HG03066 (cell line): ENCODE measurements at regions not wholly inside any gene's neighbourhood (a gene's known extent, or its start where the extent isn't known, plus 50 kb on each side); places are given as distances from the start of the nearest gene placed in this dataset.
"Not testable (repeated sequence)": the region's sequence is repeated elsewhere in the genome, so short reads cannot be mapped to it uniquely, and the experiment has no call there.

ENCODE experiments used
- ATAC-seq: cut with Tn5 transposase; IDR thresholded peaks from one replicate; pipeline ENCODE4 v1.9.1; 2021; ENCODE audit warnings: low read depth; ENCODE audit not compliant: unreplicated experiment

DNA sequence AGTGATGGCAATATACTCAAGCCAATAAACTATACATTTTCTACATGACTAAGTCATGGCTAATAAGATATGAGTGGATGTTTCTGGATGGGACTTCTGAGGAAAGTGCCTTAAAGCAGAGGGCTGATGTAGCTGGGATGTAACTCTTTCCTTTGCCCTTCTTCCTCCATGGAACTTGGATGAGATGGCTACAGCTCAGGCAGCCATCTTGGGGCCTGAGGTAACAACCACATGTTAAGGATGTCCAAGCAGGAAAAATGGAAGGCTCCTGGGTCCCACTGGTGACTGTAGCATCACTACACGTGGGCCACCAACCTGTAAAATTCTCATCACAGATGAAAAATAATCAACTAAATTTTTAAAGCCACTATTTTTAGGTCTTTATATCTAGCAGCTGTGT is 54.4 kb upstream of the GRIP1 start:
- no peak for ATAC-seq

DNA sequence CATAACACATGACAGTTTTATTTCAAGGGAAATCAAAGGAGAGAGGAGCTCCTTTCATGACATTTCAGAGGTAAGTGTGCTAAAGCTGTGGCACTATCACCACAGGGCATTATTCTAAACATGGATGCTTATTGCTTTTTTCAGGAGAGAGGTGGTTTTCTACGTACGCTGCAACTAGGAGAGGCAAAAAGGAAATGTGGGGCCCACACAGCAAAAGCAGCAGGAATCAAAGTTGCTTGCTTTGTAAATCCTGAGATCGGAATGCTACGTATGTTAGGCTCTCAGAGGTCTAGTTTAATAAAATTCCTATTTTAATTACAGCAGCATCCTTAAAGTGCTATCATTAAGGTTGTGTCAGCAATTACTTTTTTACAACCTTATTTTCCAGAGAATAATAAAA is 55.0 kb upstream of the GRIP1 start:
- ATAC-seq: no peak

DNA sequence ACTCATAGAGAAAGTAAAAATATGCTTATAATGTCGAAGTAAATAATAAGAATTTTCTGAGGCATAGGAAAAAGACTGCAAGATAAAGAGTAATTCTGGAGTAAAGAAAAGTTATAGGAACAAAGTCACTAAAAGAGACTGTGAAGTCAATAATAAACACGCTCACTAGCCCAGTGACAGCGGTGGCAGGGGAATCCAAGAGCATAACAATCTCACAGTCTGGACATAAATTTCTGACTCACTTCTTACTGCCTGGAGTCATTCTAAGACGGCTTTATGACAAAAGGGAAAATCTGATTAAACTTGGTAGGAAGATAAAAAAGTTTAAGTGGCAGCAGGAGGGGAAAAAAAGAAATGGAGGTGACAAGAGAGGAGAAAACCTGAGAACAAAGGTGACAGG is 56.4 kb upstream of the GRIP1 start:
- ATAC-seq: no peak

DNA sequence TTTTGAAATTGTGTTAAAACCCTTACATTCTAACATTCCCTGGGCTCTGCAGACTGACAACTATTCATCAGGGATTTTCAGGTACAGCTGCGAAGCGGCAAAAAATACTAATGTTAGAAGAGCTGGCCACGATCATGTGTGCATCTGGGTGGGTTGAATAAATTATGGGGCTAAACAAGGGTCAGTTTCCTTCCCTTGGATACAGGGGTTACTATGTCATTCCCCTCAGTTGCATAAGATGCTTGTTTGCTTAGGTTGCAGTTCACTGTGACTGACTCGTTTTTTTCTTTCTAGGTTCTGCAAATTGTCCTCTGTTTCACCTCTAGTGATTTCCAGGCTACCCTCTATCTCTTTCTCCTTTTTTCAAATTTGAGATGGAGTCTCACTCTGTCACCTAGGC is 58.1 kb upstream of the GRIP1 start:
- no peak for ATAC-seq

DNA sequence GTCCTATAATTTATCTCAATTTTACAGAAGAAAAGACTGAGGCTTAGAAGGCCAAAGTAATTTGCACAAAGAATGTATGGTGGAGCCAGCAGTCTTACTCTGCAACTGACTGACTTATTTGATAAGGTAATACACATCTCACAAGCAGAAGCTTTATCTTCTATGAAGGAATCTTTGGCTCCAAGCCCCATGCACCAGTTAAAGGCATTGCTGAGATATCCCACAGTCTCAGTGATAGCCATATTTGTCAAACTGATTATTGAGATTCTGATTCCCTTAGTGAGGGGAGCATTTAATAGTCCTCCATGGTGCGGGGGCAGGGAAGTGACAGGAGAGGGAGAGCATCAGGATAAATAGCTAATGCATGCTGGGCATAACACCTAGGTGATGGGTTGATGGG is 60.4 kb upstream of the GRIP1 start:
- no peak for ATAC-seq

DNA sequence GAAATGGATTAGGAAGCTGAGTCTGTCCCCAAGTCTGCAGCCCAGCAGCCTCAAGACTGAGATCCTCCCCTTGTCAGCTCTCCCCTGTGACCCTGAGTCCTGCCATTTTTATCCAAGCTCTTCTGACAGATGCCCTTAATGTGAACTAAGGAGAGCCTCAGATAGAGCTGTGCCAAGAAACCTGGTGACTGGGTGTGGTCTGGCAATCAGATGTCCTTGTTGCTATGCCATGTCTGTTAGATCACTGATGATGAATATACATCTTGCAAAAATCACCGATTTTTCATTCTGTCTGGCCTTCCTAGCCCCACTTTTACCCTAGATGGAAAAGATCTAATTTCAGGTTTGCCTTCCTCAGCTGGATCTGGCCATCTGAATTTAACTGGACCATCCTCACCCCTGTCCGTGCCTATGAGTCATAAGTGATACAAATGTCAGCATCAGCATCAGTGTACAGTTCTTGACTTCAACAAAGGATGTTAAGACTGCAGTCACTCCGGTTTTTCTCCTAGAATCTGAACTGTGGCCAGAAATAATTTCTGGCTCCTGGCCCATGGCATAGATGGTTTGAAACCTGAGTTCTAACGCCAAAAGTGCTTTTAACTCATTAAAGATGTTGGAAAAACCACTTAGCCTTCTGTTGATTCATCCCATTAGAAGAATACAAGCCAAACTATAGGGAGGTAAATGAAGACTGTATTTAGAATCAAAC is 61.2 kb upstream of the GRIP1 start:
- ATAC-seq: no peak

DNA sequence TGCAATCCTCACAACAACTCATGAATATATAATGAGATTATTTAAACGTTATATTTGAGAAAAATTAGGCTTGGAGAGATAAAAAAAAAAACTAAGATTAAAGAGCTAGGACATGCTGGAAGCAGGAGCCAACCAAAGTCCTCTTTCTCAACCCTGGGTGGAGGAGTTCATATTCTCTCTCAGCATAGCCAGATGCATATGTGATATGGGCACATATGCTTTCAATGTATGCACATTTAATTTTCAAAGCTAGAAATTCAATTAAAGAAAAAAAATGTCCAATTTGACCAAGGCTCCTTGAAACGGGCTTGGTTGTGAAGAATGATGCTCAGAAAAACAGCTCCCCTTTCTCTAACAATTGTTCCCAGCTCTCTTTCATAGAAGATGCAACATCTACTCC is 61.9 kb upstream of the GRIP1 start:
- ATAC-seq: no peak

DNA sequence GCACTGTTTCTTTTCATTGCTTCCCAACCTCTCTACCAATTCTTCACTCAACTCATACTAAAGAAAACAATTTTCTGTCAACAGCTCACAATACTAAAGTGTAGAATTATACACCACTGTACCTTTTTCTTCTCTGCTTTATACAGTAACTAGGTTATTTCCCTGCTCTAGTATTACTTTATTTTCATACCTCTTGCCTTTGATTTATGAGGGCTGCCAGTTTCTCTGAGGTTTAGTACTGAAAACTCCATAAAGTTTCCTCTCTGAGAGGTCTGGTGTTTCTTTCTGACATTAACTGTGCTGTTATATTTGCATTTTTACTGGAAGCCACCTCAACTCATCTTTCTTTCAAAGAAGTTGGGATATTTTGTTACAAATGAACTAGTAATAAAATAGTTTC is 63.0 kb upstream of the GRIP1 start:
- no peak for ATAC-seq

DNA sequence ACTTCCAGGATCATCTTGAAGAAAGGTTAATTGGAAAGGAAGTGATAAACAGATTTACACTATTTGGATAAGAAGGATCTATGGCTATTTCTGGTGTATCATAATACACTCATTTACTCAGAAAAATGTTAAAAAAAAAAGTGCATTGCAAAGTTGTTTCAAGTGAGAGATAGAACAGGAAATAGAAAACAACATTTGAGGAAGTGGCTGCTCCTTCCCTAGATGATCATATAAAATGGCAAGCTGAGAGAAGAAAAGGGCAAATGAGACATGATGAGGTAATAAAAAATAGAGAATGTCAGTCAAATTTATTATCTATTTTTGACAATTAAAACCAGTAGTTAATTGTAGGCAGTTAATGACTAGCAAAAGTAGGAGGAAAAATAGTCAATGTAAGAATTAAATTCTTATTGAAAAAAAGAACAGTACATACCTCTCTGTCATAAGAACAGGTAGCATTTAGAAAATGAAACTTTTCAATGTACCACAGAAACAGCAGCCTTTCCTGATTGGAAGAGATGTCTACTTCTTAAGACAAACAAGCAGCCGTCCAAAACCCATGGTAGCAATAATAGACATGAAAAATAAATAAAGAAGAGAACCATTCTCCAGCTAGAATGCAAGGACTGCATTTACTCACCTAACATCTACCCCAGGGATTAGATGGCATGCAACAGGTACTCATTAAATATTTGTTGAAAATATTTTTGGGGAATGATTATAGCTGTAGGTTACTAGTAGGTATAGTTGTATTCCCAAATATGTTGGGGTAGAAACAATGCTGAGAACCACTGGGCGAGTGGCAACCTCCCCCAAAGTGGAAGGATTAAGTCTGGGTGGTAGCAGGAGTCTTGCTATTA is 63.9 kb upstream of the GRIP1 start:
- no peak for ATAC-seq

DNA sequence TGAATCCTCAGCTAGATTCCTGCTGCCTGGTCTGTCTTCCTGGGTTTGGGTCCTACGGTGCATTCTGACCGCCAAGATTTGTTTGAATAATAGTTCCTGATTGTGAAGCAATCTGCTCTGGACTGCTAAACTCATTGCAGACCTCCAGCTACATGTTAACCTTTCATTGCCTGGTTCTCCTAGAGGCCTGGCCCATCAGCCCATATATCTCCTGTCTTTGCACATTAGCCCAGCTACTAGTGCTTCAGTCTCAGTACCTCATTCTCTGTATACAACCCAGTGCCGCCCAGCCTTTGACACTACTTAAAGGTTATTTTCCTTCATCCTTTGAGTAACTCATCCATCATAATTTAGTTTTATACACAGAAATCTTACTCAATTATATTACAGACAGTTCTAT is 65.6 kb upstream of the GRIP1 start:
- ATAC-seq: no peak

DNA sequence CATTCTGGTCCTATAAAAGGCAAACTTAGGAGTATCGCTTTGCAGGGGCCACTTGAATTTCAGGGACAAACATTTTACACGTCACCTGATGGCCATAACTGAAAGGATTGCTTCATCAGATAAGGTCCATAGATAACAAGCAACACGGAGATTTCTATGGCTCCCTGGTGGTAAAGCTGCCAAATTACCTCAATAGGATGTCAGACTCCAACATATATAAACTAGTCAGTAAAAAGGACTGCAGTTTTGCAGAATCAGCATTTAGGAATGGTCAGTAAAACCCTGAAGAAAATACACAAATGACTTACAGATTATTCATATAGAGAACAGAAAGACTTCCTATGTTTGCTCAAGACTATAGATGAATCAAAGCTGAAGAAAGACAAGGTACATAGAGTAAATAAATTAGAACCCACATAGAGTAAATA is 66.1 kb upstream of the GRIP1 start:
- ATAC-seq: no peak

DNA sequence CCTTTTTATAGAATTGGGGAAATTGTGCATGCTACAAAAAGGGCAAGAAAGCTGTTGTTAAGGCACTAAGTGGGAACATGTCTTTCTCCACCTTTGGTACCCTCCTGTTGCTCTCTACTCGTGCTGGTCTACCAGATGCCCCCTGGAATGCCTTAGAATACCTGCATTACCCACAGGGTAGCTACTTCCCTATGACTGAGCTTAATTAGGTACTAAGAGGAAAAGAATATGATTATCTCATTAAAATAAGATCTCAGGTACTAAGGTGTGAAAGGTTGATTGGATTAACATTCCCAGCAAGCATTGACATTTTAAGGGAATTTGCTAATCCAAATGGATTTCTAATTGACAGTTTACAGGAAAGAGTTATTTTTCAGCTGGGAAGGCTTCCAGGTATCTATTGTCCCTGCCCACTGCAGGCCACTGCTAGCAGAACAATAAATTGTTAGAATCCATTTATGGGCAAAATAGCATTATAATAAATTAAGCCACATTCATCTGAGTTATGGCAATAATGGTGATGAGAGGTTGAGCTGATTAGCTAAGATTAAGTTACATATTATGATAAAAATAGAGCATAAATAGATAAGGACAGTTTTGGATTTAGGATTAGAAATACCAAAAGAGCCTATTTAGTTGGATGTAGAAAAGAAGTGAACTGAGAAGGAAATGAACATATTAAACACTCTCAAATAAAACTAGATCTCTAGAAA is 67.8 kb upstream of the GRIP1 start:
- ATAC-seq: no peak

DNA sequence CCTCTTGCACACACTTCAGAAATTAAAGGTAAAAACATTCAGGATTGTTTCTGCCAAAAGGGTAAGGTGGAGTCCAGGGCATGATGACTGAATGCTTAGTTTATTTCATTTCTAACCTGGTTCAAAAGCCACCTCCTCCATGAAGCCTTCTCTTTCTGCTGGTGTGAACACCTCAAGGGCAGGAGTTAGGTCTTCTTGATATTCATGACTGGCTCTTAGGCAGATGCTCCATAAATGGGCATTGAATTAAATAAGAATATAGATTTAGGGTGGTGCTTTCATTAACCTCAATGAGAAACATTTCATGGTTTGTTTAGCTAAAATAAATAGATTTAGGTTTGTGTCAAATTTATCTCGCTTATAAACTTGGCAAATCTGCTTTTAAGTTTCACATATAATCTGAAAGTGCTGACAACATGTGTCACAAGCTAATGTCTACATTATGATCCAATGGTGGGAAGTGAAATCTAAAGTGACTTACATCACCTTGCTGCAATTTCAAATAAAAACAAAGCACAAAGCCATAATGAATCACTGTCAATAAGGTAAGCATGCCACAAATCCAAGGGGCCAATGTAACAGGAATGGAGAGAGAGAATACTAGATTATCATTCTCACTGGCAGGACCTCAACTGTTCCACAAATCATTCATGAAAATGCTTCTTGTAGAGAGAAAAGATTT is 72.7 kb upstream of the GRIP1 start:
- no peak for ATAC-seq

DNA sequence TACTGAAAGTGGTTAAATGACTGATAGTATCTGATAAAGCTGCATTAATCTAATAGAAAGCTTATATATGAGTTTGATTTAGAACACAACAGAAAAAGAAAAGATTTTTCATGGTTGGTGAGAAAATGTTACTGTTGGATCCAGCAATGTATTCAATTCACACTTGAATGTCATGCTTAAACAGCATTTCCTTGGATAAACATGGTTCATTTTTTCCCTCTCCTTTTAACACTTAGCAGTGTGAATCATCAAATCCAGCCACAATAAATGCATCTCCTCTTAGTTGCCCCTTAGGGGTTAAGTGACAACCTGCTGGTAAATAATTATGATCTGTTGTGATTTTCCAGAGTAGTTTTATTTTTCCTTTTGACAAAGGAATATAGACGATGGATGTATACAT is 74.9 kb upstream of the GRIP1 start:
- no peak for ATAC-seq

DNA sequence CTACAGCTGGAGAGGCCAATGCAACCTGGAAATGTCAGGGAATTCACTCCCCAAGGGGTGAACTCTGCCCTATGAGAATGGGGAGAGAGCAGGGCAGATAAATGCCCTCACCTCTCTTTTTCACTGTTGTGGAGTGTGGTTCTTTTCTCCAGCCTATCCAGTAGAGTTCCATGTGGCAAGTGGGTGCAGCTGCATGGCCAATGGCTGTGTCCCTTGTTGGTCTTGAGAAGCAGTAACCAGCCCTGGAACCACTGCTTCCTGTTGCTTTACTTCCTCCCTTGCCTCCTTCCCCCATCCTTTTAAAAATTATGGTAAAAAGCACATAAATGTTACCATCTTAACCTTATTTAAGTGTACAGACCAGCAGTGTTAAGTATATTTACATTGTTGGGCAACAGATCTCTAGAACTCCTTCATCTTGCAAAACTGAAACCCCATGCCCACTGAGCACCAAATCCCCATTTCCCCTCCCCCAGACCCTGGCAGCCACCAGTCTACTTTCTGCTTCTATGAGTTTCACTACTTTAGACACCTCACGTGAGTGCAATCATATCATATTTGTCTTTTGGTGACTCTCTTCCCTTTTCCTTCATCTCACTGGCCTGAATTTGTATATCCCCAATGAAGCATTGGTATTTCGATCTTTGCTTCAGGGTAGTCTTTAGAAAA is 77.0 kb upstream of the GRIP1 start:
- no peak for ATAC-seq

DNA sequence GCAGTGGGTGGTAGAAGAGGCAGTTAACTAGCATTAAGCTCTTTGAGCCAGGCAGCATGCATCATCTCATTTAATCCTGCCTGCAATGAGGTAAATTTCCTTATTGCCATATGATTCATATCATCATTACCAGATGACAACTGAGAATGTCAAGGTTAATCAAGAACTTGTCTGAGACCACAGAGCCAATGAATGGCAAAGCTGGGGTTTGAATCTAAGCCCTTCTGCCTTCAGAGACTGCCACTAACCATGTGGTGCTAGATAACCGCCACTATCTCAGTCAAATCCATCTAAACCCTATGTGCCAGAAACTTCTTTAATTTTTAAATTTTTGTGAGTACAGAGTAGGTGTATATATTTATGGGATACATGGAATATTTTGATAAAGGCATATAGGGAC is 77.8 kb upstream of the GRIP1 start:
- ATAC-seq: no peak

DNA sequence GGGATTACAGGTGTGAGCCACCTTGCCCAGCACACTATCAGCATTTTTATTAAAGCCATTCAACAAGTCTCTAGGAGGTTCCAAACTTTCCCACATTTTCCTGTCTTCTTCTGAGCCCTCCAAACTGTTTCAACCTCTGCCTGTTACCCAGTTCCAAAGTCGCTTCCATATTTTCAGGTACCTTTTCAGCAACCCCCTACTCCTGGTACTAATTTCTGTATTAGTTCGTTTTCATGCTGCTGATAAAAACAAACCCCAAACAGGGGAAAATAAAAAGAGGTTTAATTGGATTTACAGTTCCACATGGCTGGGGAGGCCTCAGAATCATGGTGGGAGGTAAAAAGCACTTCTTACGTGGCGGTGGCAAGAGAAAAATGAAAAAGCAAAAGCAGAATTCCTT is 81.2 kb upstream of the GRIP1 start:
- ATAC-seq: not testable (repeated sequence)

DNA sequence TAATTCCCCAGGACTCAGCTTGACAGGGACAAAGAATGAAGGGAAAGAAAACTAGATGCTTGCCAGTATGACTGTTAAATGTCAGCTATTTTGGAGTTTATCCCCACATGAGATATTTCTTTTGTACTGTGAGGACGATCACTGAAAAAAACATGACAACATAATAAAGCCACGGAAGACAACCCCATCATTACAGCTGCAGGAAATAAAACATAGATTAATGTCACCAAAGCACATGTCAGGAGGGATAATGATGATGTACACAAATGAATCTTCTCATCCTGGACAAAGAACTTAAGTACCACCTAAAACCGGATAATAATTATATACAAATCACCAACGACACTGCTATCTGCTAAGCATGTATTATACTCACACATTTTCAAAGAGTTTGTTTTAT is 84.6 kb upstream of the GRIP1 start:
- ATAC-seq: no peak

DNA sequence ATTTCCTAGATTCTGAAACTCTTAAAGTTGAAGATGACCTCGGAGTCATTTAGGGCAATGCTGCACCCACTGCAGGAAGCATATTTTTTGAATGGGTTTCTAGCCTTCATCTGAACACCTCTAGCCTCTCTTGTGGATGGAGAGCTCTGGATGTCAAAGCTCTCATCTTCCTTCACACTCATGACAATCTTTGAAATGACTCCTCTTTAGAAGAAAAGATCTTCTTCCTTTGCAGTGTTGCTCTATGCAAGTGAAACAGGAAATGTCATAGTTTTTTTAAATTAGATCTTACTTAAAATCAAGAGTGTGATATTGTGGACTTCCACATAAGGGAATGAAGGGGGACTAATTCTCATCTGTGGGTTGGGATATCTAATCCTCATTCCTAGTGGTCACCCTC is 86.3 kb upstream of the GRIP1 start:
- no peak for ATAC-seq

DNA sequence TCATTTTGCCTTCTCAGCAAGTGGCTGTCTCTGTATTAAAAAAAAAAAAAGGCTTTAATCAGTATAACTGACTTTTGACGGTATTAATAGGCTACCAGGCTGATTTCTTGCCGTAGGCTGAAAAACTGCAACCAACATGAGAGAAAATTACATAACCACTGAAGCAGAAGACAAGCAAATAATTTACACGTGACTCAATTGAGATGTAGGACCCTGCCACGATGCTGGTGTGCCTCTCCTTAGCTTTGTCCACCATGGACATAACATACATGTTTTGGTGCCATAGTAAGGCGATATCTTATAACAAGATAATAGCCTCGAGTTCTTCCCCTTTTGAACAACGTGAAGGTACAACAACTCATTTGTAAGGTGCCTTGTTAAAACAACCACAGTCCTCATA is 88.7 kb upstream of the GRIP1 start:
- ATAC-seq: no peak
